Common myeloid progenitor, CD34-positive (primary cell): ENCODE measurements at regions not wholly inside any gene's neighbourhood (a gene's known extent, or its start where the extent isn't known, plus 50 kb on each side); places are given as distances from the start of the nearest gene placed in this dataset.
A peak's percentile ranks its signal among the peaks of the same experiment; 100 is the strongest.
"Not testable (repeated sequence)": the region's sequence is repeated elsewhere in the genome, so short reads cannot be mapped to it uniquely, and the experiment has no call there.

ENCODE experiments used
- CTCF ChIA-PET: fragments of 350-600 bp; sonication (Branson Sonifier 250); formaldehyde crosslinking; loops from one replicate; lab custom pipeline; 2021; ENCODE audit warnings: antibody characterized with exemption; lab: Charles Lee
- POLR2A ChIA-PET: fragments of 350-600 bp; sonication (Branson Sonifier 250); formaldehyde crosslinking; loops from one replicate; lab custom pipeline; 2021; ENCODE audit warnings: antibody characterized with exemption; lab: Charles Lee
- DNase-seq, 3 donors: peaks; one replicate each; pipeline versions ENCODE4 v3.0.0 to v3.0.0-alpha.2; 2013
- H3K27ac ChIP-seq, 2 experiments: 1 replicate in 1 of 2; 2 replicates in 1 of 2; pipeline ENCODE4 v1.7.0; 2013; ENCODE audit warnings: inconsistent platforms in 2 of 2, low read length in 2 of 2, mild to moderate bottlenecking in 2 of 2, low read depth in 1 of 2, moderate library complexity in 1 of 2; ENCODE audit not compliant: severe bottlenecking in 2 of 2, insufficient read depth in 1 of 2, poor library complexity in 1 of 2
- H3K27me3 ChIP-seq, 5 experiments: replicated peaks in 2 of 5; 1 replicate in 3 of 5; 2 replicates in 2 of 5; pipeline versions ENCODE4 v1.6.1 to v1.7.0; 2013; ENCODE audit warnings: low read length in 4 of 5, mild to moderate bottlenecking in 2 of 5, moderate library complexity in 2 of 5, inconsistent platforms in 1 of 5; ENCODE audit not compliant: insufficient read depth in 5 of 5, control insufficient read depth in 4 of 5
- H3K36me3 ChIP-seq, 4 experiments: 1 replicate in 2 of 4; 2 replicates in 2 of 4; pipeline versions ENCODE4 v1.6.1 to v1.7.0; 2013; ENCODE audit warnings: low read length in 3 of 4, control low read depth in 1 of 4, mild to moderate bottlenecking in 1 of 4; ENCODE audit not compliant: control insufficient read depth in 4 of 4, insufficient read depth in 4 of 4
- H3K4me1 ChIP-seq, 4 experiments: 1 replicate in 3 of 4; 2 replicates in 1 of 4; pipeline versions ENCODE4 v1.6.1 to v1.7.1; 2013; ENCODE audit warnings: low read length in 3 of 4, mild to moderate bottlenecking in 3 of 4, control low read depth in 1 of 4, inconsistent platforms in 1 of 4, moderate library complexity in 1 of 4; ENCODE audit not compliant: control insufficient read depth in 4 of 4, insufficient read depth in 4 of 4; ENCODE audit errors: control extremely low read depth in 1 of 4
- H3K4me3 ChIP-seq, 7 experiments: 1 replicate in 4 of 7; 2 replicates in 3 of 7; pipeline versions ENCODE4 v1.5.1 to v1.7.0; 2013; ENCODE audit warnings: mild to moderate bottlenecking in 7 of 7, low read length in 6 of 7, moderate library complexity in 6 of 7, inconsistent platforms in 2 of 7, low read depth in 2 of 7, control low read depth in 1 of 7; ENCODE audit not compliant: insufficient read depth in 4 of 7, control insufficient read depth in 1 of 7; ENCODE audit errors: extremely low read depth in 1 of 7
- H3K9me3 ChIP-seq, 5 experiments: 1 replicate in 4 of 5; 2 replicates in 1 of 5; pipeline versions ENCODE4 v1.6.1 to v1.7.1; 2013; ENCODE audit warnings: low read length in 4 of 5, mild to moderate bottlenecking in 2 of 5, inconsistent platforms in 1 of 5, low read depth in 1 of 5, moderate library complexity in 1 of 5; ENCODE audit not compliant: control insufficient read depth in 4 of 5, insufficient read depth in 2 of 5; ENCODE audit errors: control extremely low read depth in 1 of 5
- WGBS: methylation state at CpG from one replicate; pipeline ENCODE4 v1.1.5; 2013; ENCODE audit not compliant: insufficient coverage; 5-methylcytosine and 5-hydroxymethylcytosine counted together

- H3K4me3 ChIP-seq = no peak overlapping the region
- no peak for DNase-seq
- no peak overlapping the region for H3K27ac ChIP-seq
- ChIA-PET POLR2A (no interaction called here), CTCF (no interaction called here)
- no CpG with 5 or more reads among the region's 2 CpGs for WGBS
- no peaks in the 10 kb centered on the region for H3K27me3 ChIP-seq
- H3K36me3 ChIP-seq = no peaks in the 10 kb centered on the region
- H3K4me1 ChIP-seq = no peaks in the 10 kb centered on the region
- peaks cover 5 to 21% (median 6%) of the 10 kb centered on the region in 5 experiments for H3K9me3 ChIP-seq
Measured at GRCh38 chrX:76555269-76555668, 127.8 kb downstream of the MAGEE1 start.

DNA sequence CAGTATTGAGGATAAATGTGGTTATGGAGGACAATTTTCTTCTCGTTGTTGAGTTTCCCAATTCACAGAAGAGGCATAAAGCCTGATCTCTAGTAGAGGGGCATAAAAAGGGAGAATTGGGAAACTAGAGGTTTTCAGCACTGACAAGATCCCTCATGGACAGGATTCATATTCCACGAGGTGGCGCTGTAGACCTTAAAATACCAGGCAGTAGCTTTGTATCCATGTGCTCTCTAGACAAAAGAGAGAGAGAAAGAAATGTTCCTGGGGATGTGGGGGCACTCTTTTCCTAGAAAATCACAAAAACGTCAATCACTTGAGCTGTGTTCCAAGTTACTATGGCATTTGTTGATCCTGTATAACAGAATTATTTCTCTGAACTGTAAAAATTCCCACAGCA lies 128.3 kb downstream of the MAGEE1 start:
- WGBS = 0% methylated on average over 2 of the region's 4 CpGs
- CTCF ChIA-PET = no interaction called here
- Histone ChIP-seq H3K27me3 (no peaks in the 10 kb centered on the region), H3K36me3 (no peaks in the 10 kb centered on the region), H3K9me3 (peaks cover 5 to 21% (median 6%) of the 10 kb centered on the region in 5 experiments), H3K4me3 (no peak overlapping the region), H3K27ac (no peak overlapping the region), H3K4me1 (no peaks in the 10 kb centered on the region)
- DNase-seq = peak; percentile 8 to 41 (median 33)
- POLR2A ChIA-PET = no interaction called here

DNA sequence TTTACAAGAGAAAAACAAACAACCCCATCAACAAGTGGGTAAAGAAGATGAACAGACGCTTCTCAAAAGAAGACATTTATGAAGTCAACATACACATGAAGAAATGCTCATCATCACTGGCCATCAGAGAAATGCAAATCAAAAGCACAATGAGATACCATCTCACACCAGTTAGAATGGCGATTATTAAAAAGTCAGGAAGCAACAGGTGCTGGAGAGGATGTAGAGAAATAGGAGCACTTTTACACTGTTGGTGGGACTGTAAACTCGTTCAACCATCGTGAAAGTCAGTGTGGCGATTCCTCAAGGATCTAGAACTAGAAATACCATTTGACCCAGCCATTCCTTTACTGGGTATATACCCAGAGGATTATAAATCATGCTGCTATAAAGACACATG lies 137.3 kb downstream of the MAGEE1 start:
- DNase-seq, H3K9me3 ChIP-seq, POLR2A ChIA-PET, H3K4me3 ChIP-seq, CTCF ChIA-PET, H3K4me1 ChIP-seq, H3K27ac ChIP-seq, H3K36me3 ChIP-seq, H3K27me3 ChIP-seq: not testable (repeated sequence)
- WGBS = 42% methylated on average over 3 of the region's 5 CpGs

DNA sequence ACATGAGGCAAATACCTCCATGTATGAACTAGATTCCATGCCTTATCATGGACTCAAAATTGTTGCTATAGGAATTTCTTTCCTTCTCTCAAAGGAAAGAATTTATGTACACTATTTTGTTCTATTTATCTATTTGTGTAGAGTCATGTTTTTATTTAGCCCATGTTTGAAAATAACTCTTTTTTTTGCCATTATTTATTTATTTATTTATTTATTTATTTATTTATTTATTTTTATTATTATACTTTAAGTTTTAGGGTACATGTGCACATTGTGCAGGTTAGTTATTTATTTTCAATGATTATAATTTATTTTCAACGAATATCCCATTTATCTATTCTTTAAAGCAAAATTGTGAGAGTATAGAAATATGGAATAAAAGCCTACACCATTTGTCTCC lies 177.9 kb downstream of the MAGEE1 start:
- CTCF ChIA-PET = no interaction called here
- H3K4me1 ChIP-seq = no peaks in the 10 kb centered on the region
- no CpG with 5 or more reads among the region's 1 CpG for WGBS

DNA sequence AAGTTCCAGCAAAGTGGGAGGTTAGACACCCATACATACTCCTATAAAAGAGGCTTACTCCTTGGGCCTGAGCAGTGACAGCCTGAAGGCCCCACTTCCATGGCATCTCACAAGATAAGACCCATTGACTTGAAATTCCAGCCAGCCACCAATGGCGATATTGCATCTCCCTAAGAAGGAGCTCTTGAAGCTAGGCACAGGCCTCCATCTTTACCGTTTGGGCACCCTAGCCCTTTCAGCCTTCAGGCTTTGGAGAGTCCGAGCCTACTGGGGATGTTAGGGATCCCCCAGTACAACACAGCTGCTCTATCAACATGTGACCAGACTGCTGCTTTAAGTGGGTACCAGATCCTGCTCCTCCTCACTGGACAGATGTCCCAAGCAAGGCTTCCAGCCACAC lies 189.5 kb downstream of the MAGEE1 start:
- 81% methylated on average over 3 of the region's 3 CpGs for WGBS
- ChIA-PET CTCF (no interaction called here), POLR2A (no interaction called here)
- no peak for DNase-seq
- Histone ChIP-seq H3K4me3 (no peak overlapping the region), H3K27me3 (no peaks in the 10 kb centered on the region), H3K9me3 (peaks cover 0 to 5% (median 2%) of the 10 kb centered on the region in 5 experiments), H3K36me3 (no peaks in the 10 kb centered on the region), H3K27ac (no peak overlapping the region), H3K4me1 (no peaks in the 10 kb centered on the region)

More for the DNA sequence above, 177.9 kb downstream of the MAGEE1 start:
- Histone ChIP-seq H3K27ac (no peak overlapping the region), H3K4me3 (no peak overlapping the region), H3K36me3 (no peaks in the 10 kb centered on the region), H3K27me3 (no peaks in the 10 kb centered on the region), H3K9me3 (no peaks in the 10 kb centered on the region)
- no peak for DNase-seq
- POLR2A ChIA-PET = no interaction called here

- Histone ChIP-seq H3K4me3 (no peak overlapping the region), H3K36me3 (no peaks in the 10 kb centered on the region), H3K4me1 (no peaks in the 10 kb centered on the region), H3K27ac (no peak overlapping the region), H3K9me3 (peaks cover 0 to 4% (median 2%) of the 10 kb centered on the region in 5 experiments), H3K27me3 (no peaks in the 10 kb centered on the region)
- ChIA-PET CTCF (no interaction called here), POLR2A (no interaction called here)
- no peak for DNase-seq
- 25% methylated on average over 2 of the region's 2 CpGs for WGBS
Measured at GRCh38 chrX:76643590-76643989, 216.1 kb downstream of the MAGEE1 start.

DNA sequence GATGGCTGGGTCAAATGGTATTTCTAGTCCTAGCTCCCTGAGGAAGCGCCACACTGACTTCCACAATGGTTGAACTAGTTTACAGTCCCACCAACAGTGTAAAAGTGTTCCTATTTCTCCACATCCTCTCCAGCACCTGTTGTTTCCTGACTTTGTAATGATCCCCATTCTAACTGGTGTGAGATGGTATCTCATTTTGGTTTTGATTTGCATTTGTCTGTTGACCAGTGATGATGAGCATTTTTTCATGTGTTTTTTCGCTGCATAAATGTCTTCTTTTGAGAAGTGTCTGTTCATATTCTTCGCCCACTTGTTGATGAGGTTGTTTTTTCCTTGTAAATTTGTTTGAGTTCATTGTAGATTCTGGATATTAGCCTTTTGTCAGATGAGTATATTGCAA lies 223.9 kb downstream of the MAGEE1 start:
- H3K36me3 ChIP-seq, H3K9me3 ChIP-seq, POLR2A ChIA-PET, DNase-seq, H3K4me3 ChIP-seq, H3K4me1 ChIP-seq, CTCF ChIA-PET, H3K27me3 ChIP-seq, H3K27ac ChIP-seq: not testable (repeated sequence)
- WGBS = no CpG with 5 or more reads among the region's 3 CpGs
